A172 (cell line): ENCODE measurements at regions not wholly inside any gene's neighbourhood (a gene's known extent, or its start where the extent isn't known, plus 50 kb on each side); places are given as distances from the start of the nearest gene placed in this dataset.
"Not testable (repeated sequence)": the region's sequence is repeated elsewhere in the genome, so short reads cannot be mapped to it uniquely, and the experiment has no call there.

Source experiments
- DNase-seq: peaks from one replicate; pipeline ENCODE4 v3.0.0-alpha.2; 2015; ENCODE audit warnings: low spot score

GRCh38 chr4:33882246-33882990, 2361.9 kb downstream of the ARAP2 start:
- DNase-seq = peak; percentile 26

- no peak for DNase-seq
Observed at GRCh38 chr4:33883111-33883510, 2361.2 kb downstream of the ARAP2 start.

GRCh38 chr4:33886356-33886755, 2358.0 kb downstream of the ARAP2 start:
- no peak for DNase-seq

- DNase-seq = no peak
Observed at GRCh38 chr4:33890841-33891240, 2353.5 kb downstream of the ARAP2 start.

- no peak for DNase-seq
Observed at GRCh38 chr4:33911959-33912358, 2332.4 kb downstream of the ARAP2 start.

GRCh38 chr4:33914386-33914785, 2329.9 kb downstream of the ARAP2 start:
- DNase-seq = no peak

- DNase-seq = no peak
Observed at GRCh38 chr4:33923469-33923868, 2320.8 kb downstream of the ARAP2 start.

GRCh38 chr4:33924239-33924638, 2320.1 kb downstream of the ARAP2 start:
- peak; percentile 87 for DNase-seq

- peak; percentile 8 for DNase-seq
Observed at GRCh38 chr4:33924811-33925210, 2319.5 kb downstream of the ARAP2 start.

GRCh38 chr4:33930497-33930896, 2313.8 kb downstream of the ARAP2 start:
- peak; percentile 28 for DNase-seq

GRCh38 chr4:33931026-33931425, 2313.3 kb downstream of the ARAP2 start:
- DNase-seq = no peak

GRCh38 chr4:33940281-33940680, 2304.0 kb downstream of the ARAP2 start:
- DNase-seq = no peak

GRCh38 chr4:33941854-33942253, 2302.5 kb downstream of the ARAP2 start:
- no peak for DNase-seq

GRCh38 chr4:33948921-33949320, 2295.4 kb downstream of the ARAP2 start:
- no peak for DNase-seq

GRCh38 chr4:33953848-33954247, 2290.5 kb downstream of the ARAP2 start:
- DNase-seq = not testable (repeated sequence)

- DNase-seq = no peak
Observed at GRCh38 chr4:33954759-33955158, 2289.6 kb downstream of the ARAP2 start.

GRCh38 chr4:33959519-33959918, 2284.8 kb downstream of the ARAP2 start:
- peak; percentile 25 for DNase-seq

- DNase-seq = peak; percentile 9
Observed at GRCh38 chr4:33961761-33962160, 2282.6 kb downstream of the ARAP2 start.

- no peak for DNase-seq
Observed at GRCh38 chr4:33966808-33967207, 2277.5 kb downstream of the ARAP2 start.

- no peak for DNase-seq
Observed at GRCh38 chr4:33974270-33974669, 2270.0 kb downstream of the ARAP2 start.

GRCh38 chr4:33975995-33976394, 2268.3 kb downstream of the ARAP2 start:
- DNase-seq = no peak

- not testable (repeated sequence) for DNase-seq
Observed at GRCh38 chr4:33979781-33980180, 2264.5 kb downstream of the ARAP2 start.

GRCh38 chr4:33980361-33980760, 2264.0 kb downstream of the ARAP2 start:
- DNase-seq = no peak
